GM23338 (cell line): ENCODE measurements at regions not wholly inside any gene's neighbourhood (a gene's known extent, or its start where the extent isn't known, plus 50 kb on each side); places are given as distances from the start of the nearest gene placed in this dataset.

Experiments used
- CREB1 ChIP-seq: fragments of 250-450 bp; sonication (Bioruptor Pico); IDR thresholded peaks from 2 replicates; pipeline ENCODE4 v1.5.0; 2020; ENCODE audit warnings: low read depth, mild to moderate bottlenecking, moderate library complexity
- CTCF ChIP-seq, 2 experiments: fragments of 200-600 bp in 1 of 2; sonication (generic) in 1 of 2; conservative IDR thresholded peaks; 2 replicates each; pipeline versions ENCODE4 v1.5.1 to v1.6.1; 2016 to 2017; ENCODE audit warnings: antibody characterized with exemption in 2 of 2, low read depth in 2 of 2, mild to moderate bottlenecking in 2 of 2, moderate library complexity in 1 of 2
- EZH2 ChIP-seq: fragments of 200-600 bp; sonication (generic); IDR thresholded peaks from one replicate; pipeline ENCODE4 v1.8.0; 2017; ENCODE audit warnings: antibody characterized with exemption, mild to moderate bottlenecking, low read depth; ENCODE audit not compliant: unreplicated experiment
- EZH2phosphoT487 ChIP-seq: fragments of 200-600 bp; sonication (generic); IDR thresholded peaks from one replicate; pipeline ENCODE4 v1.8.1; 2018; ENCODE audit warnings: antibody characterized with exemption; ENCODE audit not compliant: unreplicated experiment
- JUNB ChIP-seq: IDR thresholded peaks from one replicate; pipeline ENCODE4 v1.6.1; 2016; ENCODE audit warnings: antibody characterized with exemption; ENCODE audit not compliant: unreplicated experiment
- POLR2AphosphoS5 ChIP-seq: IDR thresholded peaks from 2 replicates; pipeline ENCODE4 v1.6.1; 2016; ENCODE audit warnings: antibody characterized with exemption, low read depth
- REST ChIP-seq: IDR thresholded peaks from one replicate; pipeline ENCODE4 v1.6.1; 2018; ENCODE audit warnings: antibody characterized with exemption; ENCODE audit not compliant: unreplicated experiment
- STAT1 ChIP-seq: IDR thresholded peaks from one replicate; pipeline ENCODE4 v1.6.1; 2016; ENCODE audit warnings: antibody characterized with exemption; ENCODE audit not compliant: unreplicated experiment
- ZNF114 ChIP-seq: fragments of 250-450 bp; sonication (Bioruptor Pico); IDR thresholded peaks from 2 replicates; pipeline ENCODE4 v1.5.0; 2020; ENCODE audit warnings: mild to moderate bottlenecking, moderate library complexity
- ZNF331 ChIP-seq: fragments of 250-450 bp; sonication (Bioruptor Pico); IDR thresholded peaks from 2 replicates; pipeline ENCODE4 v1.5.0; 2020; ENCODE audit warnings: low read depth, mild to moderate bottlenecking, moderate library complexity
- TF ChIP-seq, protein P1 (sequence below): IDR thresholded peaks from 2 replicates; pipeline ENCODE4 v1.6.1; 2016; ENCODE audit warnings: antibody characterized with exemption

DNA sequence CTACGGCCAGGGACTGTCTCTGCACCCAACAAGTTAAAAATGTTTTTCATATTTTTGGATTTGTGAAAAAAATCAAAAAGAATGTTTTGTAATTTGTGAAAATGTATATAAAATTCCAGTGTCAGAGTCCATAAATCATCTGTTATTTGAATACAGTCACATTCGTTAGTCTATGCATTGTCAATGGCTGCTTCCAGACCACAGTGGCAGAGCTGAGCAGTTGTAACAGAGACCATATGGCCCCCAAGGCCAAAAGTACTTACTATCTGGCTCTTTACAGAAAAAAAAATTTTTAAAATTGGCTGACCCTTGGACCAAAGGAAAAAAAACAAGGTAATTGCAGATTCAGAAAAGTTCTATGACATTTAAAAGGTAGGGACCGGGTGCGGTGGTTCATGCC, 86.7 kb upstream of the ATL2 start:
- no peak for TF ChIP-seq POLR2AphosphoS5
- TF ChIP-seq CTCF (conservative IDR thresholded peaks at IDR 0.05; ENCODE audit: low read depth in 2 of 2), result no peak
- TF ChIP-seq JUNB, result no peak
- TF ChIP-seq EZH2, result no peak
- TF ChIP-seq CREB1 (CRISPR knock-in tag), result no peak
- TF ChIP-seq ZNF114, result no peak
- TF ChIP-seq ZNF331 (CRISPR knock-in tag), result no peak
- TF ChIP-seq, protein P1, sequence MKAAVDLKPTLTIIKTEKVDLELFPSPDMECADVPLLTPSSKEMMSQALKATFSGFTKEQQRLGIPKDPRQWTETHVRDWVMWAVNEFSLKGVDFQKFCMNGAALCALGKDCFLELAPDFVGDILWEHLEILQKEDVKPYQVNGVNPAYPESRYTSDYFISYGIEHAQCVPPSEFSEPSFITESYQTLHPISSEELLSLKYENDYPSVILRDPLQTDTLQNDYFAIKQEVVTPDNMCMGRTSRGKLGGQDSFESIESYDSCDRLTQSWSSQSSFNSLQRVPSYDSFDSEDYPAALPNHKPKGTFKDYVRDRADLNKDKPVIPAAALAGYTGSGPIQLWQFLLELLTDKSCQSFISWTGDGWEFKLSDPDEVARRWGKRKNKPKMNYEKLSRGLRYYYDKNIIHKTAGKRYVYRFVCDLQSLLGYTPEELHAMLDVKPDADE, result no peak
- no peak for TF ChIP-seq EZH2phosphoT487
- TF ChIP-seq REST, result no peak
- TF ChIP-seq STAT1, result no peak
